ENCODE measurements at regions not wholly inside any gene's neighbourhood (a gene's known extent, or its start where the extent isn't known, plus 50 kb on each side); places are given as distances from the start of the nearest gene placed in this dataset.

- Histone ChIP-seq H3K9me3 (ENCODE audit: control insufficient read depth, insufficient read depth, low read depth, low read length) (no peaks in the 10 kb centered on the region), H3K4me1 (ENCODE audit: control insufficient read depth, insufficient read depth, low read length) (no peaks in the 10 kb centered on the region), H3K4me3 (ENCODE audit: low read depth, low read length) (no peak overlapping the region), H3K27ac (ENCODE audit: extremely low read depth, low read depth, low read length) (no peak overlapping the region), H3K36me3 (ENCODE audit: control insufficient read depth in 2 of 2, insufficient read depth in 1 of 2, low read length in 2 of 2) (no peaks in the 10 kb centered on the region)
- ChIA-PET POLR2A (no interaction called here), CTCF (interaction anchor here (0.6 kb wide), 1 partner anchor 74 kb away, joined by 4 read pairs; no protein-coding TSS in a partner anchor)
- no peak for TF ChIP-seq ELK4 (IDR thresholded peaks at IDR 0.05; ENCODE audit: borderline replicate concordance, low read depth, low read length)
- TF ChIP-seq ZNF621 (tag by site-specific recombination; IDR thresholded peaks at IDR 0.05) = no peak
- no peak for TF ChIP-seq ZFP41 (tag by site-specific recombination; IDR thresholded peaks at IDR 0.05; ENCODE audit: borderline replicate concordance)
- no peak for TF ChIP-seq ZNF354C (tag by site-specific recombination; IDR thresholded peaks at IDR 0.05; ENCODE audit: borderline replicate concordance, low read depth)
- TF ChIP-seq SCRT2 (tag by site-specific recombination; IDR thresholded peaks at IDR 0.05) = no peak
- no peak for TF ChIP-seq PRDM4 (tag by site-specific recombination; IDR thresholded peaks at IDR 0.05)
- no peak for TF ChIP-seq ZNF391 (tag by site-specific recombination; IDR thresholded peaks at IDR 0.05; ENCODE audit: borderline replicate concordance, low read depth)
- TF ChIP-seq OVOL3 (tag by site-specific recombination; IDR thresholded peaks at IDR 0.05) = no peak
- no peak for TF ChIP-seq ZNF518A (tag by site-specific recombination; conservative IDR thresholded peaks at IDR 0.05; ENCODE audit: low read depth)
- TF ChIP-seq ZNF146 (tag by site-specific recombination; IDR thresholded peaks at IDR 0.05) = no peak
These were observed 164.9 kb downstream of the C16orf95 start for GRCh38 chr16:87152221-87152755.

GRCh38 chr16:87153326-87153725 is 163.9 kb downstream of the C16orf95 start:
- no peak overlapping the region for H3K4me3 ChIP-seq (ENCODE audit: low read depth, low read length)
- ChIA-PET POLR2A (no interaction called here), CTCF (no interaction called here)
- H3K27ac ChIP-seq (ENCODE audit: extremely low read depth, low read depth, low read length) = no peak overlapping the region
- no peaks in the 10 kb centered on the region for H3K9me3 ChIP-seq (ENCODE audit: control insufficient read depth, insufficient read depth, low read depth, low read length)
- H3K4me1 ChIP-seq (ENCODE audit: control insufficient read depth, insufficient read depth, low read length) = no peaks in the 10 kb centered on the region
- H3K36me3 ChIP-seq (ENCODE audit: control insufficient read depth in 2 of 2, insufficient read depth in 1 of 2, low read length in 2 of 2) = no peaks in the 10 kb centered on the region
- TF ChIP-seq ZNF37A (tag by site-specific recombination; IDR thresholded peaks at IDR 0.05) (no peak), ZNF302 (tag by site-specific recombination; IDR thresholded peaks at IDR 0.05; ENCODE audit: low read depth) (no peak), ZNF311 (tag by site-specific recombination; IDR thresholded peaks at IDR 0.05; ENCODE audit: borderline replicate concordance) (no peak), ZSCAN4 (tag by site-specific recombination; IDR thresholded peaks at IDR 0.05) (no peak), ZNF48 (tag by site-specific recombination; IDR thresholded peaks at IDR 0.05) (no peak), ZNF449 (tag by site-specific recombination; IDR thresholded peaks at IDR 0.05) (no peak), ZNF670 (tag by site-specific recombination; IDR thresholded peaks at IDR 0.05; ENCODE audit: low read depth) (no peak), ZNF792 (tag by site-specific recombination; IDR thresholded peaks at IDR 0.05) (no peak), ZBTB8A (tag by site-specific recombination; IDR thresholded peaks at IDR 0.05) (no peak), ZNF692 (tag by site-specific recombination; IDR thresholded peaks at IDR 0.05) (no peak), TCF7L2 (IDR thresholded peaks at IDR 0.05; ENCODE audit: borderline replicate concordance, low read depth, low read length) (no peak), ZNF223 (tag by site-specific recombination; IDR thresholded peaks at IDR 0.05) (no peak), ZNF544 (tag by site-specific recombination; IDR thresholded peaks at IDR 0.05) (no peak)
